H9 (cell line): ENCODE measurements at regions not wholly inside any gene's neighbourhood (a gene's known extent, or its start where the extent isn't known, plus 50 kb on each side); places are given as distances from the start of the nearest gene placed in this dataset.

Experiments
- DNase-seq: peaks from one replicate; pipeline ENCODE4 v3.0.0-alpha.2; 2017
- H2AFZ ChIP-seq: one replicate; pipeline ENCODE4 v1.6.1; 2013; ENCODE audit warnings: mild to moderate bottlenecking, low read length, control low read depth, moderate library complexity
- H2AK5ac ChIP-seq: 2 replicates; pipeline ENCODE4 v1.6.1; 2013; ENCODE audit warnings: low read length, control low read depth, mixed read lengths; ENCODE audit not compliant: insufficient read length
- H2BK120ac ChIP-seq: one replicate; pipeline ENCODE4 v1.6.1; 2013; ENCODE audit warnings: low read depth, mild to moderate bottlenecking, low read length, control low read depth, inconsistent platforms; ENCODE audit not compliant: poor library complexity, severe bottlenecking
- H2BK12ac ChIP-seq: 2 replicates; pipeline ENCODE4 v1.6.1; 2013; ENCODE audit warnings: low read length, control low read depth, mixed read lengths, low read depth; ENCODE audit not compliant: insufficient read length
- H2BK15ac ChIP-seq: 2 replicates; pipeline ENCODE4 v1.6.1; 2013; ENCODE audit warnings: low read depth, low read length, control low read depth
- H2BK20ac ChIP-seq: one replicate; pipeline ENCODE4 v1.6.1; 2013; ENCODE audit warnings: low read depth, mild to moderate bottlenecking, low read length, control low read depth, inconsistent platforms; ENCODE audit not compliant: poor library complexity, severe bottlenecking
- H2BK5ac ChIP-seq: 2 replicates; pipeline ENCODE4 v1.6.1; 2013; ENCODE audit warnings: low read length, control low read depth, mixed read lengths; ENCODE audit not compliant: insufficient read length
- H3K14ac ChIP-seq: 2 replicates; pipeline ENCODE4 v1.6.1; 2013; ENCODE audit warnings: low read length, control low read depth; ENCODE audit not compliant: insufficient read depth
- H3K18ac ChIP-seq: 2 replicates; pipeline ENCODE4 v1.6.1; 2013; ENCODE audit warnings: low read depth, mild to moderate bottlenecking, mixed read lengths, low read length, control low read depth; ENCODE audit not compliant: insufficient read length
- H3K23ac ChIP-seq: 2 replicates; pipeline ENCODE4 v1.6.1; 2013; ENCODE audit warnings: low read length, control low read depth, mixed read lengths, low read depth; ENCODE audit not compliant: insufficient read length
- H3K23me2 ChIP-seq: 2 replicates; pipeline ENCODE4 v1.6.1; 2013; ENCODE audit warnings: low read depth, mild to moderate bottlenecking, mixed read lengths, low read length, control low read depth; ENCODE audit not compliant: insufficient read length, poor library complexity, severe bottlenecking
- H3K27ac ChIP-seq: 2 replicates; pipeline ENCODE4 v1.5.1; 2013; ENCODE audit warnings: low read length, control low read depth, mixed read lengths, low read depth; ENCODE audit not compliant: insufficient read length
- H3K27me3 ChIP-seq: 2 replicates; pipeline ENCODE4 v1.6.1; 2013; ENCODE audit warnings: low read length, control low read depth, inconsistent platforms; ENCODE audit not compliant: insufficient read depth
- H3K4ac ChIP-seq: 2 replicates; pipeline ENCODE4 v1.6.1; 2013; ENCODE audit warnings: low read depth, mild to moderate bottlenecking, control low read depth, inconsistent platforms, low read length, moderate library complexity
- H3K4me1 ChIP-seq: 2 replicates; pipeline ENCODE4 v1.6.1; 2013; ENCODE audit warnings: low read length, control low read depth, inconsistent platforms; ENCODE audit not compliant: insufficient read depth
- H3K4me2 ChIP-seq: 2 replicates; pipeline ENCODE4 v1.6.1; 2013; ENCODE audit warnings: low read length, control low read depth, mixed read lengths; ENCODE audit not compliant: insufficient read length, insufficient read depth
- H3K56ac ChIP-seq: 2 replicates; pipeline ENCODE4 v1.6.1; 2013; ENCODE audit warnings: low read depth, mild to moderate bottlenecking, mixed read lengths, low read length, control low read depth; ENCODE audit not compliant: insufficient read length
- H3K79me1 ChIP-seq: 2 replicates; pipeline ENCODE4 v1.6.1; 2013; ENCODE audit warnings: low read depth, mild to moderate bottlenecking, moderate library complexity, low read length, control low read depth, inconsistent platforms; ENCODE audit not compliant: insufficient read depth, poor library complexity, severe bottlenecking
- H3K79me2 ChIP-seq: 2 replicates; pipeline ENCODE4 v1.6.1; 2013; ENCODE audit warnings: low read length, control low read depth, inconsistent platforms; ENCODE audit not compliant: insufficient read depth
- H3K9ac ChIP-seq: 2 replicates; pipeline ENCODE4 v1.6.1; 2013; ENCODE audit warnings: low read length, control low read depth, mixed read lengths; ENCODE audit not compliant: insufficient read length; ENCODE audit errors: extremely low read depth
- H3K9me3 ChIP-seq: one replicate; pipeline ENCODE4 v1.6.1; 2013; ENCODE audit warnings: low read depth, low read length, inconsistent platforms; ENCODE audit not compliant: control insufficient read depth
- H3T11ph ChIP-seq: one replicate; pipeline ENCODE4 v1.6.1; 2013; ENCODE audit warnings: mild to moderate bottlenecking, low read length, control low read depth, inconsistent platforms
- H4K20me1 ChIP-seq: one replicate; pipeline ENCODE4 v1.6.1; 2013; ENCODE audit not compliant: control insufficient read depth, insufficient read length, insufficient read depth
- H4K5ac ChIP-seq: 2 replicates; pipeline ENCODE4 v1.6.1; 2013; ENCODE audit warnings: low read depth, mild to moderate bottlenecking, mixed read lengths, low read length, control low read depth; ENCODE audit not compliant: insufficient read length
- H4K8ac ChIP-seq: replicated peaks from 2 replicates; pipeline ENCODE4 v1.6.1; 2013; ENCODE audit warnings: low read length, control low read depth, mixed read lengths, low read depth; ENCODE audit not compliant: insufficient read length
- H4K91ac ChIP-seq: 2 replicates; pipeline ENCODE4 v1.6.1; 2013; ENCODE audit warnings: low read depth, mild to moderate bottlenecking, moderate library complexity, mixed read lengths, low read length, control low read depth; ENCODE audit not compliant: insufficient read length
- H3K27ac Mint-ChIP-seq, 3 experiments: 2 replicates in 2 of 3; 3 replicates in 1 of 3; pipeline ENCODE4 v1.8.0; 2020 to 2021; ENCODE audit warnings: mixed read lengths in 3 of 3, mild to moderate bottlenecking in 1 of 3, moderate library complexity in 1 of 3
- H3K27me3 Mint-ChIP-seq: 2 replicates; pipeline ENCODE4 v1.8.0; 2021; ENCODE audit warnings: low read depth, mild to moderate bottlenecking, moderate library complexity, mixed read lengths
- H3K36me3 Mint-ChIP-seq, 3 experiments: 2 replicates in 2 of 3; 3 replicates in 1 of 3; pipeline ENCODE4 v1.8.0; 2020 to 2021; ENCODE audit warnings: low read depth in 3 of 3, mixed read lengths in 3 of 3; ENCODE audit not compliant: insufficient read depth in 1 of 3
- H3K4me1 Mint-ChIP-seq, 2 experiments: 2 replicates each; pipeline ENCODE4 v1.8.0; 2020; ENCODE audit warnings: mixed read lengths in 2 of 2
- H3K4me3 Mint-ChIP-seq, 2 experiments: 2 replicates in 1 of 2; 3 replicates in 1 of 2; pipeline ENCODE4 v1.8.0; 2020 to 2021; ENCODE audit warnings: mild to moderate bottlenecking in 2 of 2, mixed read lengths in 2 of 2, moderate library complexity in 1 of 2
- H3K9me3 Mint-ChIP-seq, 2 experiments: 2 replicates in 1 of 2; 3 replicates in 1 of 2; pipeline ENCODE4 v1.8.0; 2020; ENCODE audit warnings: mild to moderate bottlenecking in 2 of 2, mixed read lengths in 2 of 2, moderate library complexity in 1 of 2
- CTCF ChIP-seq: fragments of 200-600 bp; sonication (generic); conservative IDR thresholded peaks from 3 replicates; pipeline ENCODE4 v1.8.0; 2021; ENCODE audit warnings: antibody characterized with exemption, mild to moderate bottlenecking
- WGBS: extraction: QIAGEN DNeasy Blood & Tissue Kit; methylation state at CpG from one replicate; pipeline ENCODE4 v1.1.7; 2013; ENCODE audit warnings: missing lambda C conversion rate, low lambda C conversion rate, mixed read lengths; ENCODE audit not compliant: insufficient read length; ENCODE audit errors: extremely low coverage; 5-methylcytosine and 5-hydroxymethylcytosine counted together

- no peaks in the 10 kb centered on the region for H3K27me3 ChIP-seq
- Mint-ChIP-seq H3K4me1 (peaks cover 0 to 6% of the 10 kb centered on the region in 2 experiments; a peak in 1 of 4 replicates), H3K36me3 (no peaks in the 10 kb centered on the region), H3K9me3 (no peaks in the 10 kb centered on the region), H3K27ac (no peak overlapping the region), H3K27me3 (no peaks in the 10 kb centered on the region), H3K4me3 (no peak overlapping the region)
- H3K14ac ChIP-seq, result no peak overlapping the region
- H4K91ac ChIP-seq, result no peak overlapping the region
- no peak overlapping the region for H2BK20ac ChIP-seq
- H3K4me2 ChIP-seq, result no peak overlapping the region
- H3K23ac ChIP-seq, result no peak overlapping the region
- H3T11ph ChIP-seq, result no peak overlapping the region
- peaks cover 2% of the 10 kb centered on the region; the same call in 1 of the 2 replicates for H3K4me1 ChIP-seq
- no peaks in the 10 kb centered on the region for H3K9me3 ChIP-seq
- no peak overlapping the region for H3K27ac ChIP-seq
- no peak overlapping the region for H2BK12ac ChIP-seq
- no peak overlapping the region for H2AK5ac ChIP-seq
- H3K4ac ChIP-seq, result no peak overlapping the region
- H3K9ac ChIP-seq, result no peak overlapping the region
- no peak overlapping the region for H2BK120ac ChIP-seq
- H4K20me1 ChIP-seq, result no peaks in the 10 kb centered on the region
- H4K8ac ChIP-seq, result no peak overlapping the region
- no CpG with 5 or more reads among the region's 2 CpGs for WGBS
- no peak overlapping the region for H4K5ac ChIP-seq
- no peak overlapping the region for H3K18ac ChIP-seq
- DNase-seq, result no peak
- H2BK5ac ChIP-seq, result no peak overlapping the region
- H2BK15ac ChIP-seq, result no peak overlapping the region
- H3K23me2 ChIP-seq, result no peaks in the 10 kb centered on the region
- no peak for TF ChIP-seq CTCF
- H2AFZ ChIP-seq, result no peak overlapping the region
- no peak overlapping the region for H3K56ac ChIP-seq
- no peaks in the 10 kb centered on the region for H3K79me1 ChIP-seq
- H3K79me2 ChIP-seq, result no peaks in the 10 kb centered on the region
Observed at GRCh38 chr2:177029901-177030300, 182.7 kb upstream of the HNRNPA3 start.
